Medulla oblongata (tissue), 1 donor: ENCODE measurements at regions not wholly inside any gene's neighbourhood (a gene's known extent, or its start where the extent isn't known, plus 50 kb on each side); places are given as distances from the start of the nearest gene placed in this dataset.
"Not testable (repeated sequence)": the region's sequence is repeated elsewhere in the genome, so short reads cannot be mapped to it uniquely, and the experiment has no call there.

ENCODE experiments used
- DNase-seq: peaks from one replicate; pipeline ENCODE4 v3.0.0-alpha.2; 2015; ENCODE audit errors: extremely low spot score

- not testable (repeated sequence) for DNase-seq
Observed at GRCh38 chr2:76697439-76697838, 824.7 kb downstream of the LRRTM4 start.

- DNase-seq = no peak
Observed at GRCh38 chr2:76692908-76693307, 829.3 kb downstream of the LRRTM4 start.

GRCh38 chr2:76688732-76689131, 833.4 kb downstream of the LRRTM4 start:
- no peak for DNase-seq

- no peak for DNase-seq
Observed at GRCh38 chr2:76687923-76688322, 834.3 kb downstream of the LRRTM4 start.

GRCh38 chr2:76684756-76685155, 837.4 kb downstream of the LRRTM4 start:
- no peak for DNase-seq

- DNase-seq = no peak
Observed at GRCh38 chr2:76679025-76679396, 843.2 kb downstream of the LRRTM4 start.

- no peak for DNase-seq
Observed at GRCh38 chr2:76678383-76679024, 843.7 kb downstream of the LRRTM4 start.

- DNase-seq = no peak
Observed at GRCh38 chr2:76675212-76675611, 847.0 kb downstream of the LRRTM4 start.

- no peak for DNase-seq
Observed at GRCh38 chr2:76672798-76673197, 849.4 kb downstream of the LRRTM4 start.

- no peak for DNase-seq
Observed at GRCh38 chr2:76669966-76670465, 852.2 kb downstream of the LRRTM4 start.

GRCh38 chr2:76668279-76668678, 853.9 kb downstream of the LRRTM4 start:
- DNase-seq = no peak

GRCh38 chr2:76667821-76668271, 854.3 kb downstream of the LRRTM4 start:
- no peak for DNase-seq

- no peak for DNase-seq
Observed at GRCh38 chr2:76642129-76642528, 880.0 kb downstream of the LRRTM4 start.

GRCh38 chr2:76641506-76641905, 880.7 kb downstream of the LRRTM4 start:
- DNase-seq = no peak

GRCh38 chr2:76640905-76641304, 881.3 kb downstream of the LRRTM4 start:
- peak; percentile 61 for DNase-seq

- DNase-seq = no peak
Observed at GRCh38 chr2:76639171-76639680, 883.0 kb downstream of the LRRTM4 start.

- DNase-seq = no peak
Observed at GRCh38 chr2:76633276-76633921, 888.8 kb downstream of the LRRTM4 start.

- no peak for DNase-seq
Observed at GRCh38 chr2:76625101-76625500, 897.1 kb downstream of the LRRTM4 start.

- no peak for DNase-seq
Observed at GRCh38 chr2:76613330-76613729, 902.6 kb upstream of the GCFC2 start.

GRCh38 chr2:76612764-76613163, 902.0 kb upstream of the GCFC2 start:
- no peak for DNase-seq

- DNase-seq = no peak
Observed at GRCh38 chr2:76610451-76610850, 899.7 kb upstream of the GCFC2 start.

- DNase-seq = peak; percentile 92
Observed at GRCh38 chr2:76599732-76600368, 889.1 kb upstream of the GCFC2 start.

- DNase-seq = no peak
Observed at GRCh38 chr2:76584474-76584873, 873.8 kb upstream of the GCFC2 start.
